Endometrial microvascular endothelial cells (primary cell): ENCODE measurements at regions not wholly inside any gene's neighbourhood (a gene's known extent, or its start where the extent isn't known, plus 50 kb on each side); places are given as distances from the start of the nearest gene placed in this dataset.

Experiments used
- in situ Hi-C: cut with HindIII; loops from 2 replicates; pipeline ENCODE4 v1.10.0; 2017; ENCODE audit warnings: low sequenced_read_pairs, low pct_unique_long_range_greater_than_20kb; ENCODE audit errors: inconsistent ontology term

- in situ Hi-C loops: no loop called here
These were observed 127.4 kb upstream of the DPYD start for GRCh38 chr1:98048244-98048643.

GRCh38 chr1:98047171-98047570 lies 126.3 kb upstream of the DPYD start:
- in situ Hi-C loops: no loop called here

- in situ Hi-C loops: no loop called here
These were observed 125.2 kb upstream of the DPYD start for GRCh38 chr1:98045767-98046641.

- in situ Hi-C loops: no loop called here
These were observed 124.5 kb upstream of the DPYD start for GRCh38 chr1:98045211-98045766.

- in situ Hi-C loops: no loop called here
These were observed 123.9 kb upstream of the DPYD start for GRCh38 chr1:98044766-98045165.

GRCh38 chr1:98044071-98044697 lies 123.3 kb upstream of the DPYD start:
- in situ Hi-C loops: no loop called here

GRCh38 chr1:98035602-98036002 lies 114.8 kb upstream of the DPYD start:
- in situ Hi-C loops: no loop called here

- in situ Hi-C loops: no loop called here
These were observed 113.7 kb upstream of the DPYD start for GRCh38 chr1:98034505-98034904.

- in situ Hi-C loops: no loop called here
These were observed 112.1 kb upstream of the DPYD start for GRCh38 chr1:98032958-98033357.

- in situ Hi-C loops: no loop called here
These were observed 110.1 kb upstream of the DPYD start for GRCh38 chr1:98030976-98031375.

GRCh38 chr1:98030483-98030882 lies 109.6 kb upstream of the DPYD start:
- in situ Hi-C loops: no loop called here

- in situ Hi-C loops: no loop called here
These were observed 108.0 kb upstream of the DPYD start for GRCh38 chr1:98028800-98029199.

- in situ Hi-C loops: no loop called here
These were observed 106.4 kb upstream of the DPYD start for GRCh38 chr1:98027103-98027705.

- in situ Hi-C loops: no loop called here
These were observed 105.0 kb upstream of the DPYD start for GRCh38 chr1:98025858-98026257.

- in situ Hi-C loops: no loop called here
These were observed 100.3 kb upstream of the DPYD start for GRCh38 chr1:98021126-98021525.

GRCh38 chr1:98019747-98020146 lies 98.9 kb upstream of the DPYD start:
- in situ Hi-C loops: no loop called here

- in situ Hi-C loops: no loop called here
These were observed 97.2 kb upstream of the DPYD start for GRCh38 chr1:98018074-98018473.

GRCh38 chr1:98017184-98017583 lies 96.3 kb upstream of the DPYD start:
- in situ Hi-C loops: no loop called here

- in situ Hi-C loops: no loop called here
These were observed 87.5 kb upstream of the DPYD start for GRCh38 chr1:98008373-98008772.
